H1 (cell line): ENCODE measurements at regions not wholly inside any gene's neighbourhood (a gene's known extent, or its start where the extent isn't known, plus 50 kb on each side); places are given as distances from the start of the nearest gene placed in this dataset.

Experiments used
- E2F6 ChIP-seq: IDR thresholded peaks from 2 replicates; pipeline ENCODE4 v1.6.1; 2012; ENCODE audit warnings: inconsistent platforms
- EP300 ChIP-seq, 2 experiments: IDR thresholded peaks; 1 replicate in 1 of 2; 2 replicates in 1 of 2; pipeline ENCODE4 v1.6.1; 2011 to 2012; ENCODE audit warnings: low read depth in 2 of 2, low read length in 2 of 2, mild to moderate bottlenecking in 2 of 2, borderline replicate concordance in 1 of 2, inconsistent platforms in 1 of 2, moderate library complexity in 1 of 2
- SP1 ChIP-seq: IDR thresholded peaks from 2 replicates; pipeline ENCODE4 v1.6.1; 2011; ENCODE audit warnings: low read depth, low read length
- SP2 ChIP-seq: IDR thresholded peaks from 2 replicates; pipeline ENCODE4 v1.6.1; 2012; ENCODE audit warnings: mild to moderate bottlenecking, low read length, inconsistent platforms
- SUZ12 ChIP-seq: fragments of 200-600 bp; sonication (generic); IDR thresholded peaks from 2 replicates; pipeline ENCODE4 v1.6.1; 2012; ENCODE audit warnings: mild to moderate bottlenecking, inconsistent platforms, low read length, moderate library complexity, mixed read lengths

- TF ChIP-seq SP1 (no peak), EP300 (IDR thresholded peaks at IDR 0.05; ENCODE audit: borderline replicate concordance in 1 of 2, low read depth in 2 of 2, low read length in 2 of 2) (no peak), SP2 (no peak), E2F6 (no peak), SUZ12 (no peak)
These were observed 130.5 kb upstream of the CREB1 start (continued) for GRCh38 chr2:207399301-207399700.
